SK-N-SH (cell line): ENCODE measurements at regions not wholly inside any gene's neighbourhood (a gene's known extent, or its start where the extent isn't known, plus 50 kb on each side); places are given as distances from the start of the nearest gene placed in this dataset.

Source experiments
- CTCF ChIA-PET: fragments of 300-600, 350-600 bp; formaldehyde crosslinking; extraction: SDS; loops from one replicate; lab custom pipeline; 2021; lab: Yijun Ruan, JAX
- POLR2A ChIA-PET: fragments of 350-600 bp; sonication (Branson Sonifier 250); formaldehyde crosslinking; extraction: SDS; loops from one replicate; lab custom pipeline; 2020; ENCODE audit warnings: antibody characterized with exemption, inconsistent platforms; lab: Yijun Ruan, JAX
- DNase-seq: peaks from one replicate; pipeline ENCODE4 v3.0.0; 2012
- H2AFZ ChIP-seq: fragments of 200-600 bp; sonication (generic); 2 replicates; pipeline ENCODE4 v1.8.1; 2016; ENCODE audit warnings: antibody characterized with exemption, mild to moderate bottlenecking, low read depth
- H3F3A ChIP-seq: fragments of 200-600 bp; sonication (generic); replicated peaks from 2 replicates; pipeline ENCODE3; 2016; ENCODE audit warnings: antibody characterized with exemption, mild to moderate bottlenecking; ENCODE audit not compliant: insufficient read depth
- H3K27ac ChIP-seq, 2 experiments: fragments of 200-500 bp in 1 of 2; fragments of 200-600 bp in 1 of 2; sonication (Bioruptor generic) in 1 of 2; sonication (generic), shearing (Covaris generic) in 1 of 2; 2 replicates each; pipeline versions ENCODE4 v1.5.1 to v1.6.1; 2014 to 2016; ENCODE audit warnings: low read depth in 2 of 2, inconsistent platforms in 1 of 2, low read length in 1 of 2, mild to moderate bottlenecking in 1 of 2, mixed read lengths in 1 of 2
- H3K27me3 ChIP-seq: fragments of 200-600 bp; sonication (generic), shearing (Covaris generic); 2 replicates; pipeline ENCODE4 v1.6.1; 2016; ENCODE audit warnings: mixed run types; ENCODE audit not compliant: insufficient read depth
- H3K36me3 ChIP-seq, 2 experiments: fragments of 200-500 bp in 1 of 2; fragments of 200-600 bp in 1 of 2; sonication (Bioruptor generic) in 1 of 2; sonication (generic) in 1 of 2; replicated peaks in 1 of 2; 2 replicates each; pipeline versions ENCODE3 to v1.5.1; 2014 to 2016; ENCODE audit warnings: low read length in 1 of 2, mild to moderate bottlenecking in 1 of 2; ENCODE audit not compliant: insufficient read depth in 2 of 2, control insufficient read depth in 1 of 2
- H3K4me1 ChIP-seq, 2 experiments: fragments of 200-500 bp in 1 of 2; fragments of 200-600 bp in 1 of 2; sonication (Bioruptor generic) in 1 of 2; sonication (generic), shearing (Covaris generic) in 1 of 2; 2 replicates each; pipeline versions ENCODE4 v1.5.1 to v1.6.1; 2014 to 2016; ENCODE audit warnings: low read depth in 1 of 2, low read length in 1 of 2, mixed run types in 1 of 2; ENCODE audit not compliant: insufficient read depth in 2 of 2, control insufficient read depth in 1 of 2
- H3K4me2 ChIP-seq: fragments of 200-600 bp; sonication (generic), shearing (Covaris generic); 2 replicates; pipeline ENCODE4 v1.6.1; 2017; ENCODE audit warnings: mixed run types
- H3K4me3 ChIP-seq, 2 experiments: fragments of 200-500 bp in 1 of 2; fragments of 200-600 bp in 1 of 2; sonication (Bioruptor generic) in 1 of 2; sonication (generic), shearing (Covaris generic) in 1 of 2; 2 replicates each; pipeline versions ENCODE4 v1.5.1 to v1.8.1; 2014 to 2016; ENCODE audit warnings: low read depth in 2 of 2, inconsistent platforms in 1 of 2, low read length in 1 of 2, mild to moderate bottlenecking in 1 of 2, mixed read lengths in 1 of 2, moderate library complexity in 1 of 2
- H3K79me2 ChIP-seq: fragments of 200-600 bp; sonication (generic); 2 replicates; pipeline ENCODE4 v1.8.1; 2017; ENCODE audit warnings: mild to moderate bottlenecking; ENCODE audit not compliant: insufficient read depth
- H3K9ac ChIP-seq: fragments of 200-600 bp; sonication (generic); 2 replicates; pipeline ENCODE4 v1.6.1; 2017; ENCODE audit warnings: mixed run types
- H3K9me2 ChIP-seq: fragments of 200-600 bp; sonication (generic); 2 replicates; pipeline ENCODE4 v1.6.1; 2017; ENCODE audit warnings: mixed run types
- H3K9me3 ChIP-seq: fragments of 200-600 bp; sonication (generic); 2 replicates; pipeline ENCODE4 v1.6.1; 2017; ENCODE audit warnings: mixed run types, mild to moderate bottlenecking, moderate library complexity
- H4K20me1 ChIP-seq: fragments of 200-600 bp; sonication (generic); 2 replicates; pipeline ENCODE4 v1.6.1; 2017; ENCODE audit warnings: mild to moderate bottlenecking, mixed run types; ENCODE audit not compliant: insufficient read depth
- EP300 ChIP-seq, 2 experiments: IDR thresholded peaks; 2 replicates each; pipeline versions ENCODE4 v1.4.0 to v1.6.1; 2012; ENCODE audit warnings: borderline replicate concordance in 1 of 2, low read depth in 1 of 2, low read length in 1 of 2
- GABPA ChIP-seq: IDR thresholded peaks from 2 replicates; pipeline ENCODE4 v1.4.0; 2012; ENCODE audit warnings: low read depth, mild to moderate bottlenecking
- MXI1 ChIP-seq: IDR thresholded peaks from 2 replicates; pipeline ENCODE4 v1.6.1; 2012; ENCODE audit warnings: mild to moderate bottlenecking, low read depth, low read length, improper control_type of control experiment
- NFIC ChIP-seq: IDR thresholded peaks from 2 replicates; pipeline ENCODE4 v1.4.0; 2012; ENCODE audit warnings: borderline replicate concordance
- RAD21 ChIP-seq: IDR thresholded peaks from 2 replicates; pipeline ENCODE4 v1.6.1; 2012; ENCODE audit warnings: mild to moderate bottlenecking, low read length
- TAF1 ChIP-seq: IDR thresholded peaks from 2 replicates; pipeline ENCODE4 v1.6.1; 2012; ENCODE audit warnings: low read depth, mild to moderate bottlenecking, low read length, moderate library complexity, borderline replicate concordance
- TF ChIP-seq, protein P1 (sequence below): IDR thresholded peaks from 2 replicates; pipeline ENCODE4 v1.6.1; 2012; ENCODE audit warnings: mild to moderate bottlenecking, low read depth, low read length, moderate library complexity
- TF ChIP-seq, protein P2 (sequence below): IDR thresholded peaks from 2 replicates; pipeline ENCODE4; 2012
- TF ChIP-seq, protein P3 (sequence below): fragments of 150-350 bp; IDR thresholded peaks from 2 replicates; pipeline ENCODE4 v1.6.1; 2016; ENCODE audit warnings: mild to moderate bottlenecking, low read depth, low read length

DNA sequence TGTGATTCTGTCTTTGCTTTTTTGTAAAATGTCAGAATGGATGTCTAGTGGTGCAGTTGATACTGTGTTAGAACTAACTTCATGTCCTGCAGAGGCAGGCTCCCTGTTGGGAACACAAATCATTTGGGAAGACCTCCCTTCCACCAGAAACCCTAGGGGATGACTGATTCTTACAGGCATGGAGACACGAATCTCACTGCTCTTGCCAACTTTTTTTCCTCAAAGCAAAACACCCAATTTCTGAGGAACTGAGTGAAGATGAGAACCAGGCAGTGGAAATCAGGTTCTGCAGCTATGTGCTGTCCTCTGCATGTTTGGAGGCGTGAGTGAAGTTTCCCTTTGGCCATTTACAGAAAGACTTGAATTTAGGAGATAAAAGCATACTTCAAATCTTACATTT lies 87.5 kb upstream of the CSNK1A1L start (continued):
- TF ChIP-seq, protein P1, sequence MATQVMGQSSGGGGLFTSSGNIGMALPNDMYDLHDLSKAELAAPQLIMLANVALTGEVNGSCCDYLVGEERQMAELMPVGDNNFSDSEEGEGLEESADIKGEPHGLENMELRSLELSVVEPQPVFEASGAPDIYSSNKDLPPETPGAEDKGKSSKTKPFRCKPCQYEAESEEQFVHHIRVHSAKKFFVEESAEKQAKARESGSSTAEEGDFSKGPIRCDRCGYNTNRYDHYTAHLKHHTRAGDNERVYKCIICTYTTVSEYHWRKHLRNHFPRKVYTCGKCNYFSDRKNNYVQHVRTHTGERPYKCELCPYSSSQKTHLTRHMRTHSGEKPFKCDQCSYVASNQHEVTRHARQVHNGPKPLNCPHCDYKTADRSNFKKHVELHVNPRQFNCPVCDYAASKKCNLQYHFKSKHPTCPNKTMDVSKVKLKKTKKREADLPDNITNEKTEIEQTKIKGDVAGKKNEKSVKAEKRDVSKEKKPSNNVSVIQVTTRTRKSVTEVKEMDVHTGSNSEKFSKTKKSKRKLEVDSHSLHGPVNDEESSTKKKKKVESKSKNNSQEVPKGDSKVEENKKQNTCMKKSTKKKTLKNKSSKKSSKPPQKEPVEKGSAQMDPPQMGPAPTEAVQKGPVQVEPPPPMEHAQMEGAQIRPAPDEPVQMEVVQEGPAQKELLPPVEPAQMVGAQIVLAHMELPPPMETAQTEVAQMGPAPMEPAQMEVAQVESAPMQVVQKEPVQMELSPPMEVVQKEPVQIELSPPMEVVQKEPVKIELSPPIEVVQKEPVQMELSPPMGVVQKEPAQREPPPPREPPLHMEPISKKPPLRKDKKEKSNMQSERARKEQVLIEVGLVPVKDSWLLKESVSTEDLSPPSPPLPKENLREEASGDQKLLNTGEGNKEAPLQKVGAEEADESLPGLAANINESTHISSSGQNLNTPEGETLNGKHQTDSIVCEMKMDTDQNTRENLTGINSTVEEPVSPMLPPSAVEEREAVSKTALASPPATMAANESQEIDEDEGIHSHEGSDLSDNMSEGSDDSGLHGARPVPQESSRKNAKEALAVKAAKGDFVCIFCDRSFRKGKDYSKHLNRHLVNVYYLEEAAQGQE, result no peak
- TF ChIP-seq MXI1, result no peak
- TF ChIP-seq TAF1, result no peak
- TF ChIP-seq RAD21, result no peak

DNA sequence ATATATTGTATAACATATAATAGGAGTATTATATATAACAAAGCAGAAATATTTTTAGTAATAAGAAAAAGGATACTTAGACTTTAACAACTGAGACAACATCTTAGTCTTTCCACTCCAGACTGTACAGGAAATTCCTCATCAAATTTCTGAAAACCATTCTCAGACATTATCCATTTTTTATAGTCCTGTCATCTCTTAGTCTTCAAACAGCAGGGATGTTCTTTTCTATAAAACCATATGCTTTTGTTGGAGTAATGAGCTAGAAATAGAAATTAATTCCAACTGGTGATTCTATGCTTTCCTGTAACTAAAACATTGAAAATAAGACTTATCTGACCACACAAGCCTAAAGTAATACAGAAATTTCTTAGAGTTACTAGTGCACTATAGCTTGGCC lies 82.2 kb upstream of the CSNK1A1L start:
- Histone ChIP-seq H3K4me3 (no peak overlapping the region), H3K4me1 (peaks cover 0 to 8% of the 10 kb centered on the region in 2 experiments; a peak in 1 of 4 replicates), H3K79me2 (no peaks in the 10 kb centered on the region), H3K36me3 (peaks cover 0 to under 1% of the 10 kb centered on the region in 2 experiments), H3K9ac (no peak overlapping the region), H4K20me1 (no peaks in the 10 kb centered on the region), H2AFZ (no peak overlapping the region), H3K4me2 (no peak overlapping the region), H3K9me2 (no peaks in the 10 kb centered on the region), H3K9me3 (0 out of 2 replicates have a peak, but pooled peaks cover 6% of the 10 kb centered on the region), H3K27ac (peak overlapping the region; percentile 23 to 77; a peak in 3 of 4 replicates), H3F3A (peaks cover 26% of the 10 kb centered on the region), H3K27me3 (no peaks in the 10 kb centered on the region)
- no peak for DNase-seq
- POLR2A ChIA-PET, result no interaction called here
- TF ChIP-seq EP300 (IDR thresholded peaks at IDR 0.05; ENCODE audit: borderline replicate concordance in 1 of 2, low read depth in 1 of 2, low read length in 1 of 2) (no peak), NFIC (no peak), TAF1 (no peak), GABPA (no peak)
- TF ChIP-seq, protein P2, sequence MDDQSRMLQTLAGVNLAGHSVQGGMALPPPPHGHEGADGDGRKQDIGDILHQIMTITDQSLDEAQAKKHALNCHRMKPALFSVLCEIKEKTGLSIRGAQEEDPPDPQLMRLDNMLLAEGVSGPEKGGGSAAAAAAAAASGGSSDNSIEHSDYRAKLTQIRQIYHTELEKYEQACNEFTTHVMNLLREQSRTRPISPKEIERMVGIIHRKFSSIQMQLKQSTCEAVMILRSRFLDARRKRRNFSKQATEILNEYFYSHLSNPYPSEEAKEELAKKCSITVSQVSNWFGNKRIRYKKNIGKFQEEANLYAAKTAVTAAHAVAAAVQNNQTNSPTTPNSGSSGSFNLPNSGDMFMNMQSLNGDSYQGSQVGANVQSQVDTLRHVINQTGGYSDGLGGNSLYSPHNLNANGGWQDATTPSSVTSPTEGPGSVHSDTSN, result 0 out of 2 replicates have a peak, but pooled peaks have one; percentile 27
- TF ChIP-seq, protein P3, sequence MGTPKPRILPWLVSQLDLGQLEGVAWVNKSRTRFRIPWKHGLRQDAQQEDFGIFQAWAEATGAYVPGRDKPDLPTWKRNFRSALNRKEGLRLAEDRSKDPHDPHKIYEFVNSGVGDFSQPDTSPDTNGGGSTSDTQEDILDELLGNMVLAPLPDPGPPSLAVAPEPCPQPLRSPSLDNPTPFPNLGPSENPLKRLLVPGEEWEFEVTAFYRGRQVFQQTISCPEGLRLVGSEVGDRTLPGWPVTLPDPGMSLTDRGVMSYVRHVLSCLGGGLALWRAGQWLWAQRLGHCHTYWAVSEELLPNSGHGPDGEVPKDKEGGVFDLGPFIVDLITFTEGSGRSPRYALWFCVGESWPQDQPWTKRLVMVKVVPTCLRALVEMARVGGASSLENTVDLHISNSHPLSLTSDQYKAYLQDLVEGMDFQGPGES, result no peak
- CTCF ChIA-PET, result no interaction called here
